ENCODE measurements at regions not wholly inside any gene's neighbourhood (a gene's known extent, or its start where the extent isn't known, plus 50 kb on each side); places are given as distances from the start of the nearest gene placed in this dataset.

- Histone ChIP-seq H2AFZ (ENCODE audit: insufficient read depth, low read depth, low read length, poor library complexity, severe bottlenecking) (no peak overlapping the region), H3K36me3 (replicated peaks in 1 of 2; ENCODE audit: control extremely low read depth in 1 of 2, control insufficient read depth in 1 of 2, extremely low read depth in 1 of 2, insufficient read depth in 2 of 2, low read length in 1 of 2) (no peaks in the 10 kb centered on the region), H3K9ac (ENCODE audit: low read length) (no peak overlapping the region), H3K9me3 (ENCODE audit: control extremely low read depth in 1 of 3, control insufficient read depth in 2 of 3, insufficient read depth in 1 of 3, low read length in 2 of 3) (peaks cover 0 to 3% (median 0%) of the 10 kb centered on the region in 3 donors), H3K4me1 (ENCODE audit: control insufficient read depth in 2 of 2, insufficient read depth in 2 of 2, low read length in 2 of 2) (no peaks in the 10 kb centered on the region), H3K27me3 (replicated peaks in 1 of 4; ENCODE audit: control extremely low read depth in 1 of 4, control insufficient read depth in 3 of 4, insufficient read depth in 4 of 4, low read length in 3 of 4) (no peaks in the 10 kb centered on the region), H4K20me1 (ENCODE audit: control insufficient read depth, insufficient read depth, low read length, poor library complexity, severe bottlenecking) (no peaks in the 10 kb centered on the region), H3K4me2 (replicated peaks; ENCODE audit: low read depth, low read length, poor library complexity, severe bottlenecking) (no peak overlapping the region), H3K79me2 (ENCODE audit: control insufficient read depth, insufficient read depth, low read length) (no peaks in the 10 kb centered on the region), H3K4me3 (ENCODE audit: control extremely low read depth in 1 of 5, extremely low read depth in 1 of 5, insufficient read depth in 1 of 5, low read depth in 2 of 5, low read length in 4 of 5) (no peak overlapping the region), H3K27ac (ENCODE audit: low read length in 2 of 2) (no peak overlapping the region)
- TF ChIP-seq CTCF (IDR thresholded peaks at IDR 0.05), result no peak
- no peak for TF ChIP-seq EZH2 (IDR thresholded peaks at IDR 0.05; ENCODE audit: borderline replicate concordance, insufficient read depth, low read depth, low read length, poor library complexity, severe bottlenecking)
- intact Hi-C loops (cut with micrococcal nuclease), result no loop called here
- ChIA-PET CTCF (no interaction called here), POLR2A (no interaction called here)
- H3K4me3 Mint-ChIP-seq, result no peak overlapping the region
- H3K4me1 Mint-ChIP-seq, result no peaks in the 10 kb centered on the region
- 76% methylated on average over 8 of the region's 15 CpGs for WGBS (ENCODE audit: insufficient coverage)
- H3K9me3 Mint-ChIP-seq (ENCODE audit: insufficient read depth), result peaks cover 4% of the 10 kb centered on the region
- DNase-seq (no peak), ATAC-seq (ENCODE audit: low read depth) (no peak)
- H3K27ac Mint-ChIP-seq, result no peak overlapping the region
- H3K27me3 Mint-ChIP-seq, result no peaks in the 10 kb centered on the region
Measured at GRCh38 chr2:238631491-238632180, 204.9 kb downstream of the ASB1 start.

- peaks cover 3% of the 10 kb centered on the region for H3K9me3 Mint-ChIP-seq (ENCODE audit: insufficient read depth)
- POLR2A ChIA-PET, result no interaction called here
Measured at GRCh38 chr2:238632181-238633060, 205.7 kb downstream of the ASB1 start.

More at GRCh38 chr2:238632181-238633060, 205.7 kb downstream of the ASB1 start:
- H3K27me3 ChIP-seq (replicated peaks in 1 of 4; ENCODE audit: control extremely low read depth in 1 of 4, control insufficient read depth in 3 of 4, insufficient read depth in 4 of 4, low read length in 3 of 4), result no peaks in the 10 kb centered on the region
- Mint-ChIP-seq H3K27ac (no peak overlapping the region), H3K4me3 (no peak overlapping the region), H3K27me3 (no peaks in the 10 kb centered on the region), H3K4me1 (no peaks in the 10 kb centered on the region)
- DNase-seq (no peak), ATAC-seq (ENCODE audit: low read depth) (no peak)
- 91% methylated on average over 25 of the region's 26 CpGs for WGBS (ENCODE audit: insufficient coverage)
- no peak overlapping the region for H3K4me2 ChIP-seq (replicated peaks; ENCODE audit: low read depth, low read length, poor library complexity, severe bottlenecking)
- TF ChIP-seq EZH2 (IDR thresholded peaks at IDR 0.05; ENCODE audit: borderline replicate concordance, insufficient read depth, low read depth, low read length, poor library complexity, severe bottlenecking) (no peak), CTCF (IDR thresholded peaks at IDR 0.05) (no peak)
- no peak overlapping the region for H3K4me3 ChIP-seq (ENCODE audit: control extremely low read depth in 1 of 5, extremely low read depth in 1 of 5, insufficient read depth in 1 of 5, low read depth in 2 of 5, low read length in 4 of 5)
- H4K20me1 ChIP-seq (ENCODE audit: control insufficient read depth, insufficient read depth, low read length, poor library complexity, severe bottlenecking), result no peaks in the 10 kb centered on the region
- no peaks in the 10 kb centered on the region for H3K36me3 ChIP-seq (replicated peaks in 1 of 2; ENCODE audit: control extremely low read depth in 1 of 2, control insufficient read depth in 1 of 2, extremely low read depth in 1 of 2, insufficient read depth in 2 of 2, low read length in 1 of 2)
- H3K4me1 ChIP-seq (ENCODE audit: control insufficient read depth in 2 of 2, insufficient read depth in 2 of 2, low read length in 2 of 2), result no peaks in the 10 kb centered on the region
- H3K27ac ChIP-seq (ENCODE audit: low read length in 2 of 2), result no peak overlapping the region
- intact Hi-C loops (cut with micrococcal nuclease), result no loop called here
- H3K79me2 ChIP-seq (ENCODE audit: control insufficient read depth, insufficient read depth, low read length), result no peaks in the 10 kb centered on the region
- H3K9ac ChIP-seq (ENCODE audit: low read length), result no peak overlapping the region
- CTCF ChIA-PET, result no interaction called here
- H3K9me3 ChIP-seq (ENCODE audit: control extremely low read depth in 1 of 3, control insufficient read depth in 2 of 3, insufficient read depth in 1 of 3, low read length in 2 of 3), result peaks cover 0 to 3% (median 0%) of the 10 kb centered on the region in 3 donors
- H2AFZ ChIP-seq (ENCODE audit: insufficient read depth, low read depth, low read length, poor library complexity, severe bottlenecking), result no peak overlapping the region

All from B cell (primary cell).